HL-60 (cell line): ENCODE measurements at regions not wholly inside any gene's neighbourhood (a gene's known extent, or its start where the extent isn't known, plus 50 kb on each side); places are given as distances from the start of the nearest gene placed in this dataset.

Experiments
- GABPA ChIP-seq: IDR thresholded peaks from 2 replicates; pipeline ENCODE4 v1.6.1; 2012; ENCODE audit warnings: low read depth
- POLR2AphosphoS5 ChIP-seq: IDR thresholded peaks from 2 replicates; pipeline ENCODE4 v1.6.1; 2012; ENCODE audit warnings: low read depth
- REST ChIP-seq: IDR thresholded peaks from 2 replicates; pipeline ENCODE4 v1.6.1; 2012; ENCODE audit warnings: low read depth; ENCODE audit not compliant: insufficient replicate concordance
- TF ChIP-seq, protein P1 (sequence below): IDR thresholded peaks from one replicate; pipeline ENCODE4 v1.5.1; 2011; ENCODE audit warnings: low read length, control low read depth, inconsistent platforms; ENCODE audit not compliant: insufficient read depth

GRCh38 chr16:79864781-79865391 lies 264.3 kb upstream of the MAF start:
- TF ChIP-seq, protein P1, sequence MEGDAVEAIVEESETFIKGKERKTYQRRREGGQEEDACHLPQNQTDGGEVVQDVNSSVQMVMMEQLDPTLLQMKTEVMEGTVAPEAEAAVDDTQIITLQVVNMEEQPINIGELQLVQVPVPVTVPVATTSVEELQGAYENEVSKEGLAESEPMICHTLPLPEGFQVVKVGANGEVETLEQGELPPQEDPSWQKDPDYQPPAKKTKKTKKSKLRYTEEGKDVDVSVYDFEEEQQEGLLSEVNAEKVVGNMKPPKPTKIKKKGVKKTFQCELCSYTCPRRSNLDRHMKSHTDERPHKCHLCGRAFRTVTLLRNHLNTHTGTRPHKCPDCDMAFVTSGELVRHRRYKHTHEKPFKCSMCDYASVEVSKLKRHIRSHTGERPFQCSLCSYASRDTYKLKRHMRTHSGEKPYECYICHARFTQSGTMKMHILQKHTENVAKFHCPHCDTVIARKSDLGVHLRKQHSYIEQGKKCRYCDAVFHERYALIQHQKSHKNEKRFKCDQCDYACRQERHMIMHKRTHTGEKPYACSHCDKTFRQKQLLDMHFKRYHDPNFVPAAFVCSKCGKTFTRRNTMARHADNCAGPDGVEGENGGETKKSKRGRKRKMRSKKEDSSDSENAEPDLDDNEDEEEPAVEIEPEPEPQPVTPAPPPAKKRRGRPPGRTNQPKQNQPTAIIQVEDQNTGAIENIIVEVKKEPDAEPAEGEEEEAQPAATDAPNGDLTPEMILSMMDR, result no peak
- TF ChIP-seq REST, result no peak
- no peak for TF ChIP-seq POLR2AphosphoS5
- no peak for TF ChIP-seq GABPA
